ENCODE measurements at regions not wholly inside any gene's neighbourhood (a gene's known extent, or its start where the extent isn't known, plus 50 kb on each side); places are given as distances from the start of the nearest gene placed in this dataset.
A peak's percentile ranks its signal among the peaks of the same experiment; 100 is the strongest.

DNA sequence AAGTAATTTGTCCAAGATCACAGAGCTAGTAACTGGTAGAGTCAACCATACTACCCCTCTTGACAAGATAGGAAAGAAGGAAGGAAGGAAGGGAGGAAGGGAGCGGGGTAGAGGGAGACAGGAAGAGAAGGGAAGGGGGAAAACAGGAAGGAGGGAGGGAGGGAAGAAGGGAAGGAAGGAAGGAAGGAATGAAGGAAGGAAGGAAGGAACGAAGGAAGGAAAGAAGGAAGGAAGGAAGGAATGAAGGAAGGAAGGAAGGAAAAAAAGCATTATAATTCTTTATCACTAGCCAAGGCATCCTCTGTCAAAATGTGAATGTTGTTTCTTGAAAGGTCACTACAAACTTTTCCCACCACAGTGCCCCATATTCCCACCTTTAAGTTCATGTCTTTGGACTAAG is 223.6 kb downstream of the SHQ1 start:
- DNase-seq, result no peak
- Histone ChIP-seq H3K4me3 (ENCODE audit: low read length) (peak overlapping the region; percentile 66), H3K4me1 (ENCODE audit: control insufficient read depth, insufficient read depth, low read length) (peaks cover 10% of the 10 kb centered on the region), H3K27me3 (ENCODE audit: control insufficient read depth, insufficient read depth, low read length, poor library complexity, severe bottlenecking) (no peaks in the 10 kb centered on the region), H3K9me3 (ENCODE audit: control insufficient read depth, low read length) (no peaks in the 10 kb centered on the region), H3K9ac (ENCODE audit: extremely low read depth, low read length, poor library complexity, severe bottlenecking) (no peak overlapping the region), H3K27ac (ENCODE audit: low read depth, low read length) (no peak overlapping the region), H3K36me3 (ENCODE audit: control insufficient read depth, insufficient read depth, low read length) (no peaks in the 10 kb centered on the region)
- Mint-ChIP-seq H3K4me1 (peaks cover 21% of the 10 kb centered on the region), H3K9me3 (no peaks in the 10 kb centered on the region), H3K4me3 (no peak overlapping the region), H3K36me3 (ENCODE audit: low read depth) (no peaks in the 10 kb centered on the region), H3K27me3 (ENCODE audit: insufficient read depth) (no peaks in the 10 kb centered on the region), H3K27ac (peak overlapping the region; percentile 69)
- TF ChIP-seq, protein P1, sequence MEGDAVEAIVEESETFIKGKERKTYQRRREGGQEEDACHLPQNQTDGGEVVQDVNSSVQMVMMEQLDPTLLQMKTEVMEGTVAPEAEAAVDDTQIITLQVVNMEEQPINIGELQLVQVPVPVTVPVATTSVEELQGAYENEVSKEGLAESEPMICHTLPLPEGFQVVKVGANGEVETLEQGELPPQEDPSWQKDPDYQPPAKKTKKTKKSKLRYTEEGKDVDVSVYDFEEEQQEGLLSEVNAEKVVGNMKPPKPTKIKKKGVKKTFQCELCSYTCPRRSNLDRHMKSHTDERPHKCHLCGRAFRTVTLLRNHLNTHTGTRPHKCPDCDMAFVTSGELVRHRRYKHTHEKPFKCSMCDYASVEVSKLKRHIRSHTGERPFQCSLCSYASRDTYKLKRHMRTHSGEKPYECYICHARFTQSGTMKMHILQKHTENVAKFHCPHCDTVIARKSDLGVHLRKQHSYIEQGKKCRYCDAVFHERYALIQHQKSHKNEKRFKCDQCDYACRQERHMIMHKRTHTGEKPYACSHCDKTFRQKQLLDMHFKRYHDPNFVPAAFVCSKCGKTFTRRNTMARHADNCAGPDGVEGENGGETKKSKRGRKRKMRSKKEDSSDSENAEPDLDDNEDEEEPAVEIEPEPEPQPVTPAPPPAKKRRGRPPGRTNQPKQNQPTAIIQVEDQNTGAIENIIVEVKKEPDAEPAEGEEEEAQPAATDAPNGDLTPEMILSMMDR (conservative IDR thresholded peaks at IDR 0.05), result no peak
- 96 to 100% methylated on average over 1 to 2 of the region's 2 CpGs for WGBS, 2 experiments (ENCODE audit: insufficient coverage in 1 of 2, insufficient read length in 1 of 2)

DNA sequence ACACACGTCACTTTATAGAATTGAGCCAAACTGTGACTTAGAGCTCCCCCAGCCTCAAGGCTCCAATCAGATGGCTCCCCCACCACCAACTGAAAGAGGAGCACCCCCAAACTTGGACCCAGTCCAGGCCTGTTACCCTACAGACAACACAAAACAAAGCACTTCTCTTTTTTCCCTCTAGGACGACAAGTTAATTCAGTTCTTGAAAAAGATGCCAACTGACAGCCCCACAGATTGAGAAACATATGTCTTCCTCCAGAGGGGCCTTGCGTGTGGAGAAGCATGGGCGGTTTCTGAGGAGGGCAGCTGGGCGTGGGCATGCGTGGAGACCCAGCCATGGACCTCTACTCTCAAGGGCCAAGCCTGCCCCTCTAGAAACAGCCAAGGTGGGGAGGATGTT is 229.5 kb downstream of the SHQ1 start:
- H3K9me3 Mint-ChIP-seq, result no peaks in the 10 kb centered on the region
- TF ChIP-seq, protein P1 (conservative IDR thresholded peaks at IDR 0.05), result no peak
- Histone ChIP-seq H3K36me3 (ENCODE audit: control insufficient read depth, insufficient read depth, low read length) (no peaks in the 10 kb centered on the region), H3K4me3 (ENCODE audit: low read length) (no peak overlapping the region), H3K4me1 (ENCODE audit: control insufficient read depth, insufficient read depth, low read length) (peaks cover 11% of the 10 kb centered on the region), H3K9ac (ENCODE audit: extremely low read depth, low read length, poor library complexity, severe bottlenecking) (no peak overlapping the region), H3K9me3 (ENCODE audit: control insufficient read depth, low read length) (peaks cover 4% of the 10 kb centered on the region), H3K27ac (ENCODE audit: low read depth, low read length) (no peak overlapping the region), H3K27me3 (ENCODE audit: control insufficient read depth, insufficient read depth, low read length, poor library complexity, severe bottlenecking) (no peaks in the 10 kb centered on the region)
- WGBS, 2 experiments (ENCODE audit: insufficient coverage in 1 of 2, insufficient read length in 1 of 2), result 94% methylated on average over 5 to 6 of the region's 6 CpGs
- H3K27ac Mint-ChIP-seq, result no peak overlapping the region
- DNase-seq, result no peak
- H3K36me3 Mint-ChIP-seq (ENCODE audit: low read depth), result no peaks in the 10 kb centered on the region
- peaks cover 29% of the 10 kb centered on the region for H3K4me1 Mint-ChIP-seq
- H3K27me3 Mint-ChIP-seq (ENCODE audit: insufficient read depth), result no peaks in the 10 kb centered on the region
- no peak overlapping the region for H3K4me3 Mint-ChIP-seq

DNA sequence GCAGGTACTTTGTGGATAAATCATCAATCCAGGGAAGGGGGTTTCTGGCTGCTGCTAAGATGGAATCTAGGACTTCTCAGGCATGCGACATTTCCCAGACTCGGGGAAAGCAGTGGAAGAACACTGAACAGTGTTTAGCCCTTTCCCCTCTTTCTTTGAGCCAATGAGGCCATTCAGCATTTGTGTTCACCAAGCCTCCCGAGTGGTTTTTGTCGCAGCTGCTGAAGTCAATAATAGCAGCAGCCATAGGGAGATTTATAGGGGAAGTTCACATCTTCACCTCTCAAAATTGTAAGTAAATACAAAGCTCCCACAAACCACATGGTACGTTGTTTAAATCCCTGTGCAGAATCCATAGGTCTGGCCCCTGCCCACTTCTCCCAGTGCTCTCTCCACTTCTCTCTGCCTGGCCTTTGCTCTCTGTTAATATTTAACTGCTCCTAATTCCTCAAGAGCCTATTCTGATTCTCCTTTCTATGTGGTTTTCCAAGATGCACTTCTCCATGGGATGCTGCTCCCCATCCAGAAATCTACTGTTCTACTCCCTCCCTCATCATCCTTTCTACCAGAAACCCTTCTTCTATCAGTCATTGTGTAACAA is 230.7 kb downstream of the SHQ1 start:
- H3K36me3 Mint-ChIP-seq (ENCODE audit: low read depth), result no peaks in the 10 kb centered on the region

More for the DNA sequence above, 230.7 kb downstream of the SHQ1 start:
- no peak overlapping the region for H3K9ac ChIP-seq (ENCODE audit: extremely low read depth, low read length, poor library complexity, severe bottlenecking)
- Mint-ChIP-seq H3K9me3 (no peaks in the 10 kb centered on the region), H3K4me1 (peaks cover 35% of the 10 kb centered on the region), H3K27ac (no peak overlapping the region), H3K27me3 (ENCODE audit: insufficient read depth) (no peaks in the 10 kb centered on the region), H3K4me3 (no peak overlapping the region)
- DNase-seq, result no peak
- H3K4me3 ChIP-seq (ENCODE audit: low read length), result no peak overlapping the region
- WGBS, 2 experiments (ENCODE audit: insufficient coverage in 1 of 2, insufficient read length in 1 of 2), result 88 to 89% methylated on average over 3 to 5 of the region's 5 CpGs
- no peaks in the 10 kb centered on the region for H3K36me3 ChIP-seq (ENCODE audit: control insufficient read depth, insufficient read depth, low read length)
- peaks cover 11% of the 10 kb centered on the region for H3K4me1 ChIP-seq (ENCODE audit: control insufficient read depth, insufficient read depth, low read length)
- no peak overlapping the region for H3K27ac ChIP-seq (ENCODE audit: low read depth, low read length)
- TF ChIP-seq, protein P1 (conservative IDR thresholded peaks at IDR 0.05), result no peak
- H3K9me3 ChIP-seq (ENCODE audit: control insufficient read depth, low read length), result peaks cover 4% of the 10 kb centered on the region
- no peaks in the 10 kb centered on the region for H3K27me3 ChIP-seq (ENCODE audit: control insufficient read depth, insufficient read depth, low read length, poor library complexity, severe bottlenecking)
